Ascending aorta (tissue), 2 donors: ENCODE measurements at regions not wholly inside any gene's neighbourhood (a gene's known extent, or its start where the extent isn't known, plus 50 kb on each side); places are given as distances from the start of the nearest gene placed in this dataset.

Experiments
- DNase-seq, 2 donors: peaks; one replicate each; pipeline ENCODE4 v3.0.0-alpha.2; 2019; ENCODE audit warnings: low spot score in 2 of 2
- H3K27ac ChIP-seq, 2 donors: fragments of 200-600 bp; sonication (generic); one replicate each; pipeline ENCODE4 v1.5.1; 2016 to 2017; ENCODE audit warnings: mild to moderate bottlenecking in 1 of 2
- H3K27me3 ChIP-seq: fragments of 200-600 bp; sonication (generic); one replicate; pipeline ENCODE4 v1.5.1; 2017
- H3K36me3 ChIP-seq, 2 donors: fragments of 200-600 bp; sonication (generic); one replicate each; pipeline ENCODE4 v1.5.1; 2016
- H3K4me1 ChIP-seq, 2 donors: fragments of 200-600 bp; sonication (generic); one replicate each; pipeline ENCODE4 v1.5.1; 2016 to 2017; ENCODE audit warnings: mild to moderate bottlenecking in 1 of 2
- H3K4me3 ChIP-seq, 2 donors: fragments of 200-600 bp; sonication (generic); one replicate each; pipeline ENCODE4 v1.5.1; 2016 to 2017; ENCODE audit warnings: mild to moderate bottlenecking in 1 of 2
- H3K9me3 ChIP-seq, 2 donors: fragments of 200-600 bp; sonication (generic); one replicate each; pipeline ENCODE4 v1.5.1; 2016
- CTCF ChIP-seq, 3 experiments: fragments of 200-600 bp in 2 of 3; fragments of 450-650 bp in 1 of 3; sonication (generic) in 2 of 3; IDR thresholded peaks; one replicate each; pipeline ENCODE4 v1.5.1; 2016 to 2019; ENCODE audit warnings: antibody characterized with exemption in 3 of 3, mild to moderate bottlenecking in 1 of 3, moderate library complexity in 1 of 3
- intact Hi-C: fragments of 100-400 bp; cut with DNase I; formaldehyde crosslinking; loops from one replicate; pipeline ENCODE4 v1.15.1; 2023

DNA sequence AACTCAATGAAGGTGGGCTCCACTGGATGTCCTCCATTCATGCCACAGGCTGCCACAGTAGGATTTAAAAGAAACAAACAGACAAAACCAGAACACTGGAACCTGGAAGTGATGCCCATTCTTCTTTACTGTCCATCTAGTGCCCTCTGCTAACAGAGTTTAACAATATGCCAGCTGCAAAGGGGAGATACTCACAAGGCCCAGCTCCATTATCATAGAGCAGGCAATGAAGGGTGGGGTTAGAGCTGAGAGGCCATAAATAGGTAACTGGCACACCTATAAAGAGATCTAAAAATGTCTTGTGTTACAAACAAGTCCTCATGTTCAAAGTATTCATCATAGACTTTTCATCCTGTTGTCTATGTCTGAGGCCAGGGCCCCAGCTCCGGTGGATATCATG, 75.6 kb downstream of the SOD2 start:
- H3K4me3 ChIP-seq, result no peak overlapping the region
- TF ChIP-seq CTCF (IDR thresholded peaks at IDR 0.05), result no peak
- H3K36me3 ChIP-seq, result no peaks in the 10 kb centered on the region
- H3K9me3 ChIP-seq, result peaks cover 7 to 10% of the 10 kb centered on the region in 2 donors
- H3K27me3 ChIP-seq, result no peaks in the 10 kb centered on the region
- H3K4me1 ChIP-seq, result no peaks in the 10 kb centered on the region
- DNase-seq, result no peak
- H3K27ac ChIP-seq, result no peak overlapping the region
- intact Hi-C loops, result no loop called here

DNA sequence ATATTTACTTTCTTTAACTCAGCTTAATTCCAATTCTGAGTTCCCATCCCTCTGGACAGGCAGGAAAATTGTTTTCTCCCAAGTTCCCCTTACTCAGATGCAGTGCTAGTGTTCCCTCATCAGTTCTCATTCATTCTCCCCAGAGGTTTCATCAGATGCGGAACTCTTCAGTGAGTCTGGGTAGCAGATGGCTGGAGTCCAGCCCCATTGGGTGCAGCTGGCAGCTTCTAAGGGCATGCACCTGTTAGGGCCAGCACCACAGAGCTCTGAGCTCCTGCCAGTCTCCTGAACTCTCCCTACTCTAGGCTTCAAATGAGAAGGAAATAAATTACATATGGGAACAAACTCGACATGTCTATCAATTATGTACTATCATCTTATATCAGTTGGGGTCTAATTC, 76.6 kb downstream of the SOD2 start:
- Histone ChIP-seq H3K4me1 (no peaks in the 10 kb centered on the region), H3K9me3 (peaks cover 7 to 10% of the 10 kb centered on the region in 2 donors), H3K27ac (no peak overlapping the region), H3K36me3 (no peaks in the 10 kb centered on the region), H3K4me3 (no peak overlapping the region), H3K27me3 (no peaks in the 10 kb centered on the region)
- DNase-seq, result no peak
- intact Hi-C loops, result no loop called here
- no peak for TF ChIP-seq CTCF (IDR thresholded peaks at IDR 0.05)

GRCh38 chr6:159615918-159616317, 77.1 kb downstream of the SOD2 start:
- Histone ChIP-seq H3K36me3 (no peaks in the 10 kb centered on the region), H3K27me3 (no peaks in the 10 kb centered on the region), H3K4me1 (no peaks in the 10 kb centered on the region), H3K4me3 (no peak overlapping the region), H3K27ac (no peak overlapping the region), H3K9me3 (peaks cover 7 to 10% of the 10 kb centered on the region in 2 donors)
- intact Hi-C loops, result no loop called here
- TF ChIP-seq CTCF (IDR thresholded peaks at IDR 0.05), result no peak
- no peak for DNase-seq

DNA sequence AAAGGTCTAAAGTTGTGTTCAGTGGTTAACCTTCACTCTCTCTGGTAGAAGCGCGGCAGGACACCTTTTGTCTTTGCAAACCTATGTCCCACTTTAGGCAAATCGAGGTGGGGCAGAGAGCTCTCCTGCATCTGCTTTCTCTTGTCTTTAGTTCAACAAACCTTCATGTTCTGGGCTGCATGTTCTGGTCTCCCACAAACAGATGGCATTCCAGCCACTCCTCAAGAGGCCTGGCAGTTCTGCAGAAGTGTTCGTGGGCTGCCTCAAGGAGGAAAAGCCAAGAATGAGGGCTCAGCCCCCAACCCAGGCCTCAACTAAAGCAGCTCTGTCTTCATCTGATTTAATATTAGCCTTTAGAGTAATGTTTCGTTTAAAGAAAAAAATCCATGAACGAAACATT, 82.2 kb downstream of the SOD2 start:
- no peak for DNase-seq
- Histone ChIP-seq H3K4me1 (no peaks in the 10 kb centered on the region), H3K27me3 (no peaks in the 10 kb centered on the region), H3K4me3 (no peak overlapping the region), H3K27ac (no peak overlapping the region), H3K9me3 (no peaks in the 10 kb centered on the region), H3K36me3 (no peaks in the 10 kb centered on the region)
- intact Hi-C loops, result no loop called here
- TF ChIP-seq CTCF (IDR thresholded peaks at IDR 0.05), result no peak

DNA sequence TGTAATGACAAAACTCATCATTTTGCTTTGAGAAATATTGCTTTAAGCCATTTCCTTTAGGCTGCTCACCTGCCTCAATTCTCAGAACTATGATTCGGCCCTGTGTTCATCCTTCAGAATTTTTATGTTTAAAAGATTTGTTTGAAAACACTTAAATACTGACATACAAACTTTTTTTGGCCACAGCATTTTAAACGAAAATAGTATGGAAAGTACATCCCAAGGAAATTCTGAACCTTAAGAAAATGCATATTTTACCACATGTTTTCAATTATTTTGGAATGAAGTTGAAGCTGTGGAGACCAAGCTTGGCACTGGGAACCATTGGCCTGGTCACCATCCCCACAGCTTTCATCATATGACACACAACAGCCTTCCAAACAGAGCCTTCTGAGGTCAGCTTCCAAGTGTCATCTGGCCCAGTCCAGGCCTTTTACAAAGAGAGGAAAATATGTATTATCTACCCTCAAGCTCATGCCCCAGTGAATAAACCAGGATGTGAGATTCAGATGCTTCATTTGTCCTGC, 83.3 kb downstream of the SOD2 start:
- Histone ChIP-seq H3K9me3 (no peaks in the 10 kb centered on the region), H3K4me3 (no peak overlapping the region), H3K27me3 (no peaks in the 10 kb centered on the region), H3K27ac (no peak overlapping the region), H3K4me1 (no peaks in the 10 kb centered on the region), H3K36me3 (no peaks in the 10 kb centered on the region)
- no peak for DNase-seq
- intact Hi-C loops, result no loop called here
- TF ChIP-seq CTCF (IDR thresholded peaks at IDR 0.05), result no peak
